ENCODE measurements at regions not wholly inside any gene's neighbourhood (a gene's known extent, or its start where the extent isn't known, plus 50 kb on each side); places are given as distances from the start of the nearest gene placed in this dataset.
"Not testable (repeated sequence)": the region's sequence is repeated elsewhere in the genome, so short reads cannot be mapped to it uniquely, and the experiment has no call there.

DNA sequence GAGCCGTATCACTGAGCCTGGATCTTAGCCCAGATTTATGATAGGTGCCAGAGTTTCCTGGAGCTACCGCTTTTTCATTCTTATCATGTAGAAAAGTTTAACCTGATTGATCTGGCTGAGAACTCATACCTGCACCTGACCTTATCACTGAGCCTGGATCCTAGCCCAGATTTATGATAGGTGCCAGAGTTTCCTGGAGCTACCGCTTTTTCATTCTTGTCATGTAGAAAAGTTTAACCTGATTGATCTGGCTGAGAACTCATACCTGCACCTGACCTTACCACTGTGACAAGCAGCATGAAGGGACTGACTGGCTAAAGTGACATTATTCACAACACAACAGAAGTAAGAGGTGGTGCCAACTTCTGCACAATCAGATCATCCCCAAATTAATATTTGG lies 1188.1 kb upstream of the FLRT2 start:
- not testable (repeated sequence) for TF ChIP-seq EZH2 (IDR thresholded peaks at IDR 0.05; ENCODE audit: borderline replicate concordance, low read depth, low read length, severe bottlenecking)
- TF ChIP-seq, protein P1, sequence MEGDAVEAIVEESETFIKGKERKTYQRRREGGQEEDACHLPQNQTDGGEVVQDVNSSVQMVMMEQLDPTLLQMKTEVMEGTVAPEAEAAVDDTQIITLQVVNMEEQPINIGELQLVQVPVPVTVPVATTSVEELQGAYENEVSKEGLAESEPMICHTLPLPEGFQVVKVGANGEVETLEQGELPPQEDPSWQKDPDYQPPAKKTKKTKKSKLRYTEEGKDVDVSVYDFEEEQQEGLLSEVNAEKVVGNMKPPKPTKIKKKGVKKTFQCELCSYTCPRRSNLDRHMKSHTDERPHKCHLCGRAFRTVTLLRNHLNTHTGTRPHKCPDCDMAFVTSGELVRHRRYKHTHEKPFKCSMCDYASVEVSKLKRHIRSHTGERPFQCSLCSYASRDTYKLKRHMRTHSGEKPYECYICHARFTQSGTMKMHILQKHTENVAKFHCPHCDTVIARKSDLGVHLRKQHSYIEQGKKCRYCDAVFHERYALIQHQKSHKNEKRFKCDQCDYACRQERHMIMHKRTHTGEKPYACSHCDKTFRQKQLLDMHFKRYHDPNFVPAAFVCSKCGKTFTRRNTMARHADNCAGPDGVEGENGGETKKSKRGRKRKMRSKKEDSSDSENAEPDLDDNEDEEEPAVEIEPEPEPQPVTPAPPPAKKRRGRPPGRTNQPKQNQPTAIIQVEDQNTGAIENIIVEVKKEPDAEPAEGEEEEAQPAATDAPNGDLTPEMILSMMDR (IDR thresholded peaks at IDR 0.05; ENCODE audit: borderline replicate concordance, extremely low read depth, low read length, poor library complexity, severe bottlenecking) = not testable (repeated sequence)

Measured in DND-41 (cell line).